Keratinocyte (primary cell): ENCODE measurements at regions not wholly inside any gene's neighbourhood (a gene's known extent, or its start where the extent isn't known, plus 50 kb on each side); places are given as distances from the start of the nearest gene placed in this dataset.

Experiments used
- EZH2 ChIP-seq: IDR thresholded peaks from one replicate; pipeline ENCODE4 v1.6.1; 2012; ENCODE audit warnings: inconsistent platforms, mild to moderate bottlenecking, low read length, moderate library complexity
- TF ChIP-seq, protein P1 (sequence below), 3 experiments: IDR thresholded peaks in 1 of 3; conservative IDR thresholded peaks in 1 of 3; optimal IDR thresholded peaks in 1 of 3; 2 replicates in 2 of 3; 3 replicates in 1 of 3; pipeline versions ENCODE3 to v1.5.1; 2011; ENCODE audit warnings: low read length in 3 of 3, mild to moderate bottlenecking in 3 of 3, moderate library complexity in 2 of 3, control low read depth in 1 of 3, inconsistent platforms in 1 of 3; ENCODE audit not compliant: insufficient read depth in 2 of 3; ENCODE audit errors: extremely low read depth in 1 of 3

DNA sequence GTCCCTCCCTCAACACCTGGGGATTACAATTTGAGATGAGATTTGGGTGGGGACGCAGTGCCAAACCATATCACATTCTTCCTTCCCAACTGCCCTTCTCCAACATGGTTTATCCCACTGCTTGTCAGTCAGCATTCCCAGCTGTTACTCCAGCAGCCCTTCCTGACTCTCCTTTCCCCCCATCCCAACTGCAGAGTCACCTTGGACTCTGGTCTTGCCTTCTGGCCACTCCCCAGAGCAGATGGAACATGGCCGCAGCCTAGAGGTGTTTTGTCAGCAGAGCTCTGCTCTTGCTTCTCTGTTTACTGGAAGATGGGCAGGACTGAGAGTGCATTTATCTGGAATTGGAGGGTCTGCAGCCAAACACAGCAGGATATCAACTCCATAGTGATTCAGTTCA is 51.2 kb upstream of the MEX3C start:
- no peak for TF ChIP-seq EZH2
- TF ChIP-seq, protein P1, sequence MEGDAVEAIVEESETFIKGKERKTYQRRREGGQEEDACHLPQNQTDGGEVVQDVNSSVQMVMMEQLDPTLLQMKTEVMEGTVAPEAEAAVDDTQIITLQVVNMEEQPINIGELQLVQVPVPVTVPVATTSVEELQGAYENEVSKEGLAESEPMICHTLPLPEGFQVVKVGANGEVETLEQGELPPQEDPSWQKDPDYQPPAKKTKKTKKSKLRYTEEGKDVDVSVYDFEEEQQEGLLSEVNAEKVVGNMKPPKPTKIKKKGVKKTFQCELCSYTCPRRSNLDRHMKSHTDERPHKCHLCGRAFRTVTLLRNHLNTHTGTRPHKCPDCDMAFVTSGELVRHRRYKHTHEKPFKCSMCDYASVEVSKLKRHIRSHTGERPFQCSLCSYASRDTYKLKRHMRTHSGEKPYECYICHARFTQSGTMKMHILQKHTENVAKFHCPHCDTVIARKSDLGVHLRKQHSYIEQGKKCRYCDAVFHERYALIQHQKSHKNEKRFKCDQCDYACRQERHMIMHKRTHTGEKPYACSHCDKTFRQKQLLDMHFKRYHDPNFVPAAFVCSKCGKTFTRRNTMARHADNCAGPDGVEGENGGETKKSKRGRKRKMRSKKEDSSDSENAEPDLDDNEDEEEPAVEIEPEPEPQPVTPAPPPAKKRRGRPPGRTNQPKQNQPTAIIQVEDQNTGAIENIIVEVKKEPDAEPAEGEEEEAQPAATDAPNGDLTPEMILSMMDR (optimal IDR thresholded peaks at IDR 0.05 in 1 of 3, IDR thresholded peaks at IDR 0.05 in 1 of 3, conservative IDR thresholded peaks at IDR 0.05 in 1 of 3; ENCODE audit: extremely low read depth in 1 of 3, insufficient read depth in 2 of 3, low read length in 3 of 3) = no peak
